ENCODE measurements at regions not wholly inside any gene's neighbourhood (a gene's known extent, or its start where the extent isn't known, plus 50 kb on each side); places are given as distances from the start of the nearest gene placed in this dataset.

- Histone ChIP-seq H3K9me3 (ENCODE audit: control insufficient read depth, low read length) (no peaks in the 10 kb centered on the region), H3K4me3 (ENCODE audit: extremely low read depth, insufficient read depth, low read length, poor library complexity, severe bottlenecking) (no peak overlapping the region), H3K27ac (ENCODE audit: low read depth, low read length, severe bottlenecking) (no peak overlapping the region), H3K36me3 (ENCODE audit: control insufficient read depth, insufficient read depth, low read length) (no peaks in the 10 kb centered on the region), H3K4me1 (ENCODE audit: control insufficient read depth, insufficient read depth, low read length, poor library complexity, severe bottlenecking) (no peaks in the 10 kb centered on the region)
- WGBS, 2 experiments (ENCODE audit: insufficient coverage in 2 of 2), result 63 to 85% methylated on average over 2 of the region's 3 CpGs
Measured at GRCh38 chr5:20617841-20618240, 629.8 kb upstream of the CDH18 start.

GRCh38 chr5:20615888-20616563, 628.0 kb upstream of the CDH18 start:
- no peak overlapping the region for H3K4me3 ChIP-seq (ENCODE audit: extremely low read depth, insufficient read depth, low read length, poor library complexity, severe bottlenecking)
- H3K9me3 ChIP-seq (ENCODE audit: control insufficient read depth, low read length), result no peaks in the 10 kb centered on the region
- 90 to 95% methylated on average over 17 of the region's 21 CpGs for WGBS, 2 experiments (ENCODE audit: insufficient coverage in 2 of 2)
- no peaks in the 10 kb centered on the region for H3K36me3 ChIP-seq (ENCODE audit: control insufficient read depth, insufficient read depth, low read length)
- no peaks in the 10 kb centered on the region for H3K4me1 ChIP-seq (ENCODE audit: control insufficient read depth, insufficient read depth, low read length, poor library complexity, severe bottlenecking)
- H3K27ac ChIP-seq (ENCODE audit: low read depth, low read length, severe bottlenecking), result no peak overlapping the region

GRCh38 chr5:20611620-20612019, 623.6 kb upstream of the CDH18 start:
- H3K9me3 ChIP-seq (ENCODE audit: control insufficient read depth, low read length), result no peaks in the 10 kb centered on the region
- no peak overlapping the region for H3K27ac ChIP-seq (ENCODE audit: low read depth, low read length, severe bottlenecking)
- 86 to 93% methylated on average over 4 to 5 of the region's 6 CpGs for WGBS, 2 experiments (ENCODE audit: insufficient coverage in 2 of 2)
- H3K4me3 ChIP-seq (ENCODE audit: extremely low read depth, insufficient read depth, low read length, poor library complexity, severe bottlenecking), result no peak overlapping the region
- no peaks in the 10 kb centered on the region for H3K4me1 ChIP-seq (ENCODE audit: control insufficient read depth, insufficient read depth, low read length, poor library complexity, severe bottlenecking)
- H3K36me3 ChIP-seq (ENCODE audit: control insufficient read depth, insufficient read depth, low read length), result no peaks in the 10 kb centered on the region

- Histone ChIP-seq H3K36me3 (ENCODE audit: control insufficient read depth, insufficient read depth, low read length) (no peaks in the 10 kb centered on the region), H3K4me3 (ENCODE audit: extremely low read depth, insufficient read depth, low read length, poor library complexity, severe bottlenecking) (no peak overlapping the region), H3K27ac (ENCODE audit: low read depth, low read length, severe bottlenecking) (no peak overlapping the region), H3K4me1 (ENCODE audit: control insufficient read depth, insufficient read depth, low read length, poor library complexity, severe bottlenecking) (no peaks in the 10 kb centered on the region), H3K9me3 (ENCODE audit: control insufficient read depth, low read length) (no peaks in the 10 kb centered on the region)
- no CpG with 5 or more reads among the region's 4 CpGs for WGBS, 2 experiments (ENCODE audit: insufficient coverage in 2 of 2)
Measured at GRCh38 chr5:20610681-20611080, 622.7 kb upstream of the CDH18 start.

GRCh38 chr5:20609126-20609525, 621.1 kb upstream of the CDH18 start:
- H3K36me3 ChIP-seq (ENCODE audit: control insufficient read depth, insufficient read depth, low read length), result no peaks in the 10 kb centered on the region
- 80% methylated on average over 1 of the region's 1 CpG; no CpG with 5 or more reads in 1 of the 2 experiments for WGBS, 2 experiments (ENCODE audit: insufficient coverage in 2 of 2)
- H3K27ac ChIP-seq (ENCODE audit: low read depth, low read length, severe bottlenecking), result no peak overlapping the region
- no peak overlapping the region for H3K4me3 ChIP-seq (ENCODE audit: extremely low read depth, insufficient read depth, low read length, poor library complexity, severe bottlenecking)
- no peaks in the 10 kb centered on the region for H3K4me1 ChIP-seq (ENCODE audit: control insufficient read depth, insufficient read depth, low read length, poor library complexity, severe bottlenecking)
- H3K9me3 ChIP-seq (ENCODE audit: control insufficient read depth, low read length), result no peaks in the 10 kb centered on the region

- H3K4me1 ChIP-seq (ENCODE audit: control insufficient read depth, insufficient read depth, low read length, poor library complexity, severe bottlenecking), result no peaks in the 10 kb centered on the region
- H3K4me3 ChIP-seq (ENCODE audit: extremely low read depth, insufficient read depth, low read length, poor library complexity, severe bottlenecking), result no peak overlapping the region
- no peaks in the 10 kb centered on the region for H3K36me3 ChIP-seq (ENCODE audit: control insufficient read depth, insufficient read depth, low read length)
- no peak overlapping the region for H3K27ac ChIP-seq (ENCODE audit: low read depth, low read length, severe bottlenecking)
- no peaks in the 10 kb centered on the region for H3K9me3 ChIP-seq (ENCODE audit: control insufficient read depth, low read length)
Measured at GRCh38 chr5:20608567-20608966, 620.6 kb upstream of the CDH18 start.

GRCh38 chr5:20605732-20606525, 617.9 kb upstream of the CDH18 start:
- H3K4me3 ChIP-seq (ENCODE audit: extremely low read depth, insufficient read depth, low read length, poor library complexity, severe bottlenecking), result no peak overlapping the region

GRCh38 chr5:20604992-20605391, 617.0 kb upstream of the CDH18 start:
- H3K9me3 ChIP-seq (ENCODE audit: control insufficient read depth, low read length), result no peaks in the 10 kb centered on the region
- H3K36me3 ChIP-seq (ENCODE audit: control insufficient read depth, insufficient read depth, low read length), result no peaks in the 10 kb centered on the region
- H3K4me1 ChIP-seq (ENCODE audit: control insufficient read depth, insufficient read depth, low read length, poor library complexity, severe bottlenecking), result no peaks in the 10 kb centered on the region
- H3K4me3 ChIP-seq (ENCODE audit: extremely low read depth, insufficient read depth, low read length, poor library complexity, severe bottlenecking), result no peak overlapping the region
- 96 to 97% methylated on average over 3 to 7 of the region's 8 CpGs for WGBS, 2 experiments (ENCODE audit: insufficient coverage in 2 of 2)
- H3K27ac ChIP-seq (ENCODE audit: low read depth, low read length, severe bottlenecking), result no peak overlapping the region

More at GRCh38 chr5:20605732-20606525, 617.9 kb upstream of the CDH18 start:
- 93 to 95% methylated on average over 2 to 3 of the region's 3 CpGs for WGBS, 2 experiments (ENCODE audit: insufficient coverage in 2 of 2)
- H3K36me3 ChIP-seq (ENCODE audit: control insufficient read depth, insufficient read depth, low read length), result no peaks in the 10 kb centered on the region
- no peaks in the 10 kb centered on the region for H3K4me1 ChIP-seq (ENCODE audit: control insufficient read depth, insufficient read depth, low read length, poor library complexity, severe bottlenecking)
- no peaks in the 10 kb centered on the region for H3K9me3 ChIP-seq (ENCODE audit: control insufficient read depth, low read length)
- no peak overlapping the region for H3K27ac ChIP-seq (ENCODE audit: low read depth, low read length, severe bottlenecking)

GRCh38 chr5:20601678-20602100, 613.7 kb upstream of the CDH18 start:
- WGBS, 2 experiments (ENCODE audit: insufficient coverage in 2 of 2), result 78 to 87% methylated on average over 2 to 4 of the region's 4 CpGs
- Histone ChIP-seq H3K4me3 (ENCODE audit: extremely low read depth, insufficient read depth, low read length, poor library complexity, severe bottlenecking) (no peak overlapping the region), H3K4me1 (ENCODE audit: control insufficient read depth, insufficient read depth, low read length, poor library complexity, severe bottlenecking) (no peaks in the 10 kb centered on the region)

GRCh38 chr5:20590356-20590755, 602.4 kb upstream of the CDH18 start:
- 78 to 85% methylated on average over 1 of the region's 2 CpGs for WGBS, 2 experiments (ENCODE audit: insufficient coverage in 2 of 2)
- no peaks in the 10 kb centered on the region for H3K9me3 ChIP-seq (ENCODE audit: control insufficient read depth, low read length)
- no peak overlapping the region for H3K27ac ChIP-seq (ENCODE audit: low read depth, low read length, severe bottlenecking)
- H3K36me3 ChIP-seq (ENCODE audit: control insufficient read depth, insufficient read depth, low read length), result no peaks in the 10 kb centered on the region
- no peak overlapping the region for H3K4me3 ChIP-seq (ENCODE audit: extremely low read depth, insufficient read depth, low read length, poor library complexity, severe bottlenecking)
- H3K4me1 ChIP-seq (ENCODE audit: control insufficient read depth, insufficient read depth, low read length, poor library complexity, severe bottlenecking), result no peaks in the 10 kb centered on the region

More at GRCh38 chr5:20601678-20602100, 613.7 kb upstream of the CDH18 start:
- Histone ChIP-seq H3K9me3 (ENCODE audit: control insufficient read depth, low read length) (no peaks in the 10 kb centered on the region), H3K36me3 (ENCODE audit: control insufficient read depth, insufficient read depth, low read length) (no peaks in the 10 kb centered on the region), H3K27ac (ENCODE audit: low read depth, low read length, severe bottlenecking) (no peak overlapping the region)

GRCh38 chr5:20575571-20575970, 587.6 kb upstream of the CDH18 start:
- Histone ChIP-seq H3K4me3 (ENCODE audit: extremely low read depth, insufficient read depth, low read length, poor library complexity, severe bottlenecking) (no peak overlapping the region), H3K27ac (ENCODE audit: low read depth, low read length, severe bottlenecking) (no peak overlapping the region), H3K4me1 (ENCODE audit: control insufficient read depth, insufficient read depth, low read length, poor library complexity, severe bottlenecking) (no peaks in the 10 kb centered on the region), H3K36me3 (ENCODE audit: control insufficient read depth, insufficient read depth, low read length) (no peaks in the 10 kb centered on the region), H3K9me3 (ENCODE audit: control insufficient read depth, low read length) (no peaks in the 10 kb centered on the region)
- WGBS, 2 experiments (ENCODE audit: insufficient coverage in 2 of 2), result 63 to 70% methylated on average over 5 of the region's 5 CpGs
